AG20443 (cell line): ENCODE measurements at regions not wholly inside any gene's neighbourhood (a gene's known extent, or its start where the extent isn't known, plus 50 kb on each side); places are given as distances from the start of the nearest gene placed in this dataset.

ENCODE experiments used
- DNase-seq: peaks from one replicate; pipeline ENCODE4 v3.0.0; 2012; ENCODE audit warnings: low spot score, mixed read lengths

GRCh38 chr3:180829409-180830405 is 82.8 kb upstream of the FXR1 start:
- no peak for DNase-seq

GRCh38 chr3:180835501-180835900 is 77.0 kb upstream of the FXR1 start:
- no peak for DNase-seq

GRCh38 chr3:180836766-180837165 is 75.7 kb upstream of the FXR1 start:
- DNase-seq = no peak

DNA sequence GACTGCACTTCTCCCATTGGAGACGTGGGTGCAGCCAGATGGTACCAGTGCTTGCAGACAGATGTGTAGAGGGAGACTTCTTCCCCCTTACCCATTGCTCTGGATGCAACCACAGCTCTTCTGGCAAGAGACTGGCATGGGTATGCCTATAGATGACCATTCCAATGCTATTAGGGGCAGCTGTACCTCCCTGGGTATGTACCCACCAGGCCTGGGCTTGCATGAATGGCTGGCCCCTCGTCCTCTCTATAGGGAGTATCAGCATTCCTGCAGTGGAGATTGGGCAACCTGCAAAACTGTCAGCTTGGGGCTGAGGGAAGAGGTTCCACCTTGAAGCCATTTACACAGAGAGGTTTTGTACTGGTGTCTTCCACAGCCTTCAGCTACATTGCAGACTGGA is 57.6 kb upstream of the FXR1 start:
- DNase-seq = no peak

GRCh38 chr3:180855364-180855763 is 57.1 kb upstream of the FXR1 start:
- no peak for DNase-seq

- no peak for DNase-seq
These were observed 56.5 kb upstream of the FXR1 start for GRCh38 chr3:180855956-180856355.

GRCh38 chr3:180860180-180860858 is 52.2 kb upstream of the FXR1 start:
- no peak for DNase-seq
